Hepatocyte (in vitro differentiated cells): ENCODE measurements at regions not wholly inside any gene's neighbourhood (a gene's known extent, or its start where the extent isn't known, plus 50 kb on each side); places are given as distances from the start of the nearest gene placed in this dataset.
"Not testable (repeated sequence)": the region's sequence is repeated elsewhere in the genome, so short reads cannot be mapped to it uniquely, and the experiment has no call there.

Experiments
- DNase-seq: peaks from one replicate; pipeline ENCODE4 v3.0.0-alpha.2; 2016; ENCODE audit warnings: low spot score
- H2AFZ ChIP-seq: fragments of 200-600 bp; sonication (generic); 2 replicates; pipeline ENCODE4 v1.6.0; 2016; ENCODE audit warnings: antibody characterized with exemption, mild to moderate bottlenecking
- H3K27ac ChIP-seq: fragments of 200-600 bp; sonication (generic); 2 replicates; pipeline ENCODE4 v1.5.1; 2016; ENCODE audit warnings: mild to moderate bottlenecking
- H3K27me3 ChIP-seq: fragments of 200-600 bp; sonication (generic); 2 replicates; pipeline ENCODE4 v1.6.1; 2016
- H3K36me3 ChIP-seq: fragments of 200-600 bp; sonication (generic); replicated peaks from 2 replicates; pipeline ENCODE4 v1.5.1; 2016; ENCODE audit warnings: low read depth; ENCODE audit not compliant: insufficient read depth
- H3K4me1 ChIP-seq: fragments of 200-600 bp; sonication (generic); 2 replicates; pipeline ENCODE4 v1.5.1; 2016; ENCODE audit warnings: mild to moderate bottlenecking, moderate library complexity; ENCODE audit not compliant: insufficient read depth
- H3K4me2 ChIP-seq: fragments of 200-600 bp; sonication (generic); 2 replicates; pipeline ENCODE4 v1.6.0; 2016
- H3K4me3 ChIP-seq: fragments of 200-600 bp; sonication (generic); 2 replicates; pipeline ENCODE4 v1.5.1; 2016; ENCODE audit warnings: mild to moderate bottlenecking
- H3K79me2 ChIP-seq: fragments of 200-600 bp; sonication (generic); 2 replicates; pipeline ENCODE4 v1.6.0; 2017; ENCODE audit warnings: mild to moderate bottlenecking
- H3K9me2 ChIP-seq: fragments of 200-600 bp; sonication (generic); replicated peaks from 2 replicates; pipeline ENCODE4 v1.6.0; 2017; ENCODE audit warnings: mild to moderate bottlenecking; ENCODE audit not compliant: insufficient read depth
- H3K9me3 ChIP-seq: fragments of 200-600 bp; sonication (generic); 2 replicates; pipeline ENCODE4 v1.5.1; 2016; ENCODE audit warnings: low read depth, mild to moderate bottlenecking
- H4K20me1 ChIP-seq: fragments of 200-600 bp; sonication (generic); 2 replicates; pipeline ENCODE4 v1.6.0; 2016; ENCODE audit warnings: mild to moderate bottlenecking; ENCODE audit not compliant: insufficient read depth, poor library complexity, severe bottlenecking
- EZH2 ChIP-seq: fragments of 200-600 bp; sonication (generic); IDR thresholded peaks from 2 replicates; pipeline ENCODE4 v1.6.1; 2016; ENCODE audit warnings: antibody characterized with exemption, mild to moderate bottlenecking, borderline replicate concordance
- EZH2phosphoT487 ChIP-seq: fragments of 200-600 bp; sonication (generic); IDR thresholded peaks from one replicate; pipeline ENCODE4 v1.6.1; 2018; ENCODE audit warnings: antibody characterized with exemption, mild to moderate bottlenecking, low read depth, moderate library complexity; ENCODE audit not compliant: unreplicated experiment, severe bottlenecking
- whole genome bisulfite sequencing: methylation state at CpG from one replicate; pipeline ENCODE4 v1.1.6; 2016; ENCODE audit warnings: low lambda C conversion rate; ENCODE audit errors: missing lambda C conversion rate; 5-methylcytosine and 5-hydroxymethylcytosine counted together
- TF ChIP-seq, protein P1 (sequence below): fragments of 200-600 bp; sonication (generic); IDR thresholded peaks from 2 replicates; pipeline ENCODE4 v1.5.1; 2016; ENCODE audit warnings: antibody characterized with exemption, mild to moderate bottlenecking; ENCODE audit not compliant: poor library complexity

DNA sequence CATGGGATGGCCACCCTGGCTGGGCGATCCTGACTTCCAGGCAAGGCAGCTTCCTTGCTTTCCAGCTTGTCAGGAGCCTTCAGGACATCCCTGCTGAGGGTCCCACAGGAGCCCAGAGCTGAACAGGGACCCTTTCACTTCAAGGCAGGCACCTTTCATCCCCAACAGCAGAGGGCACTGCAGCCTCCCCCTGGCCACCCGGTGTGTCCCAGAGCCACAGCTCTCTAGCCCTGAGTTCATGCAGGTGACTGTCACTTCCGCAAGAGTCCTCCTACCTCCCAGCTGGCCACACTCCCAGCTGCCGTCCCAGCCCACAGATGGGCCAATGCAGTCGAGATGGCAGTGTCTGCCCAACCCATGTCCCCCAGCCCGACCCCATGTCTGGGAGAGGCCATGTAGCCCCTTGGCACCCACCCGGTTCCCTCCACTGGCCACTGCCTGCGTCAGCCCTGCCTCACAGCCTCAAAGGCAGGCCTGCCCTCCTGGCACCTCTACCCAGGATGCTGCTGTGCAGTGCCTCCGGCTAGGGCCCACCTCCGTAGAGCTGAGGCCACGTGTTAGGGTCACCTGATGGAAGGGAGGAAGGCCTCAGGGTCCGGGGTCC lies 248.3 kb downstream of the CCDC74A start:
- not testable (repeated sequence) for H3K27ac ChIP-seq, H3K4me3 ChIP-seq, H3K79me2 ChIP-seq, H3K9me2 ChIP-seq, H3K27me3 ChIP-seq, H3K4me2 ChIP-seq, H4K20me1 ChIP-seq, H3K36me3 ChIP-seq, DNase-seq, H2AFZ ChIP-seq, H3K9me3 ChIP-seq, H3K4me1 ChIP-seq
- 95% methylated on average over 7 of the region's 12 CpGs for WGBS

DNA sequence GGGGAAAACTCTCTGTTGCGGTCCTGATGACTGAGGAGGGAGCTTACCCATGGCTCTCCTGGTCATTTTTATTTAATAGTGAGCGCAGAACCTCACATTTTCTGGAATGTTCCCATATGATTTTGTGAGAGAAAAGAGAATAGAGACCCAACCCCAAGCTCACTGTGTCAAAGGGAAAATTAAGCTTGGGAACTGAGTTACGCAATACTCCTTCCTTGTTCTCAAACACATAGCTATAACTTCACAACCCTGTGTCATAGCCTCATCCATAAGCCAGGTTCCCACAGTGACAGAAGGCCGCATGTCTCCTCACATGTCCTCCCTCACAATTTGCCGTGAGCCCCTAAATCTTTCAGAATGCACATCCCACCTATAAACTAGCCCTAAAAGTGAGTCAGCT lies 252.8 kb downstream of the CCDC74A start:
- H3K4me1 ChIP-seq, H3K27me3 ChIP-seq, H4K20me1 ChIP-seq, H3K27ac ChIP-seq, H3K4me3 ChIP-seq, H3K36me3 ChIP-seq, H3K9me3 ChIP-seq, H3K79me2 ChIP-seq, H3K4me2 ChIP-seq, DNase-seq, H3K9me2 ChIP-seq, H2AFZ ChIP-seq: not testable (repeated sequence)
- 91% methylated on average over 5 of the region's 5 CpGs for WGBS

DNA sequence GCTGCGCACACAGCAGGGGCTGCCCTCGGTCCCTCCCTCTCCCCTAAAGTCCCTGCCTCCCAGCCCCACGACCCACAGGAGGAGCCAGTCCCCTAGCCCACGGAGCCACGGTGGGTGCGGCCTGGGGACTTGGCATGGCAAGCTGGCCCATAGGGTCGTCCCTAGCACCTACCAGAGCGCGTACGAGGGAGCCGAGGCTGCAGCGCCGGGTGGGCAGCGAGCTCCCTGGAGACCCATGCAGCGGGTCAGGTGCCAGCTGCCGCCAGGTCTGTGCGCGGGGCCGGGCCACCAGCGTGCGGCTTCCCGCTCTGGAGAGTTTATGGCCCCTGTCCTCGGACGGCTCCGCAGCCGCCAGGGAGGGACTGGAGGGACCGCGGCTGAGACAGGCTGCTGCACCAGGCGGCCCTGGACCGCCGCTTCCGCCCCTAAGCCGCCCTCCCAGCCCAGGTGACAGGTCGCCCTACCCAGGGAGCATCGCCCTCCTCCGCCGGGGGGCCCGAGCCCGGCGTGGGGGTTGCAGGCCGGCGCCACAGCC lies 273.6 kb downstream of the CCDC74A start:
- no peak overlapping the region for H3K27ac ChIP-seq
- no peak overlapping the region for H3K4me3 ChIP-seq
- H3K27me3 ChIP-seq, result no peaks in the 10 kb centered on the region
- no peaks in the 10 kb centered on the region for H3K4me1 ChIP-seq
- no peaks in the 10 kb centered on the region for H3K9me2 ChIP-seq
- no peaks in the 10 kb centered on the region for H4K20me1 ChIP-seq
- WGBS, result 85% methylated on average over 31 of the region's 42 CpGs
- H2AFZ ChIP-seq, result no peak overlapping the region
- peak overlapping the region; percentile 97 for H3K4me2 ChIP-seq
- no peaks in the 10 kb centered on the region for H3K79me2 ChIP-seq
- TF ChIP-seq, protein P1, sequence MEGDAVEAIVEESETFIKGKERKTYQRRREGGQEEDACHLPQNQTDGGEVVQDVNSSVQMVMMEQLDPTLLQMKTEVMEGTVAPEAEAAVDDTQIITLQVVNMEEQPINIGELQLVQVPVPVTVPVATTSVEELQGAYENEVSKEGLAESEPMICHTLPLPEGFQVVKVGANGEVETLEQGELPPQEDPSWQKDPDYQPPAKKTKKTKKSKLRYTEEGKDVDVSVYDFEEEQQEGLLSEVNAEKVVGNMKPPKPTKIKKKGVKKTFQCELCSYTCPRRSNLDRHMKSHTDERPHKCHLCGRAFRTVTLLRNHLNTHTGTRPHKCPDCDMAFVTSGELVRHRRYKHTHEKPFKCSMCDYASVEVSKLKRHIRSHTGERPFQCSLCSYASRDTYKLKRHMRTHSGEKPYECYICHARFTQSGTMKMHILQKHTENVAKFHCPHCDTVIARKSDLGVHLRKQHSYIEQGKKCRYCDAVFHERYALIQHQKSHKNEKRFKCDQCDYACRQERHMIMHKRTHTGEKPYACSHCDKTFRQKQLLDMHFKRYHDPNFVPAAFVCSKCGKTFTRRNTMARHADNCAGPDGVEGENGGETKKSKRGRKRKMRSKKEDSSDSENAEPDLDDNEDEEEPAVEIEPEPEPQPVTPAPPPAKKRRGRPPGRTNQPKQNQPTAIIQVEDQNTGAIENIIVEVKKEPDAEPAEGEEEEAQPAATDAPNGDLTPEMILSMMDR, result no peak
- no peak for TF ChIP-seq EZH2phosphoT487
- no peak for TF ChIP-seq EZH2
- no peaks in the 10 kb centered on the region for H3K36me3 ChIP-seq
- H3K9me3 ChIP-seq, result no peaks in the 10 kb centered on the region
- DNase-seq, result peak; percentile 6

DNA sequence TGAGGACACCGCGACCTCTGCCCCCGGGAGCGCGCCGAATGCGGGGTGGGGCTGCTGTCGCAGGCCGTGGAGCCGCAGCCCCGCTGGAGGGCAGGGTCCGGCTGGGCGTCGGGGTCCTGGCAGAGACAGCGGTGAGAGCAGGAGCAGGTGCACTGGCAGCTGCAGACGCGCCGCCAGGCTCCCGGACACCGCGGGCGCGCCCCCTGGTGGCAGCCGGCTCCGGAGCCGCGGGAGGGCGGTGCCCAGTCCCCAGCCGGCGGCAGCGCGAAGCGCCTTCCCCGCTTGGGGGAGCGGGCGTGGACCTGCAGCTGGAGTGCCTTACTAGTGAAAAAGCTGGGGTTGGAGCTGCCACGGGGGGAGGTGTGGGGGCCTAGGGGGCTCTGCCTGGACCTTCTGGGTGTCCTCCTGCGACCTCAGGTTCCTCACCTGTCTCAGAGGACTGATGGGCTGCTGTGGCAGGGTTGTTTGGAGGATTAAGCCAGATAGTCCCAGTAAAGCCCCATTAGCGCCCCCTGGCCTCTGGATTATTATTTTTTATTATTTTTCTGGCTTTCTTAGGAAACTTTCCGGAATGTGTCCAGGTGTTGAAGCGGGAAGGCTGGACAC lies 274.2 kb downstream of the CCDC74A start:
- WGBS, result 2% methylated on average over 40 of the region's 41 CpGs
- H4K20me1 ChIP-seq, H3K9me2 ChIP-seq, H3K79me2 ChIP-seq, H3K9me3 ChIP-seq, H3K27me3 ChIP-seq, H3K4me1 ChIP-seq, H3K36me3 ChIP-seq: not testable (repeated sequence)
- TF ChIP-seq, protein P1, result peak; percentile 62
- Histone ChIP-seq H2AFZ (peak overlapping the region; percentile 98), H3K4me2 (peak overlapping the region; percentile 97), H3K27ac (peak overlapping the region; percentile 61), H3K4me3 (peak overlapping the region; percentile 53)
- DNase-seq, result peak; percentile 80

DNA sequence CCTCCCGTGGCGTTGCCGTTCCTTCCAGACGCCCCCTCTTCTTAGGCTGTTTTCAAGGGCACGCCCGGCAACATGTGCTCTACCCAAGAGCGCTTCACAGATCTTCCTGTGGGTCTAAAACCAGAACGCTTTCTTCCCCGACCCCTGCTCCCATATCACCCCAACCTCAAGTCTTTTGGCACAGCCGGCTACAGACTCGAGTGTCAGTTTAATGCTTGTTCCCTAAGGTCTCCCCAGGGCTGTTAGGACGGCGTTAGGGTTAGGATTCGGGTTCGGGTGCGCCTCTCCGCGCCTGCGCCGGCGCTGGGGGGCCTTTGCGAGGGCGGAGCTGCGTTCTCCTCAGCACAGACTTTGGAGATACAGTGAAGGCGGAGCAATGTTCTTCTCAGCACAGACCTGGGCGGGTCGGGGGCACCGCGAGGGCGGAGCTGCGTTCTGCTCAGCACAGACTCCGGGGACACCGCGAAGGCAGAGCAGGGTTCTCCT lies 274.7 kb downstream of the CCDC74A start:
- H3K4me2 ChIP-seq, result peak overlapping the region; percentile 97
- DNase-seq, result peak; percentile 72
- not testable (repeated sequence) for H3K9me2 ChIP-seq, H3K36me3 ChIP-seq, H3K79me2 ChIP-seq, H3K9me3 ChIP-seq, H4K20me1 ChIP-seq, H3K27me3 ChIP-seq, H3K4me1 ChIP-seq
- H2AFZ ChIP-seq, result peak overlapping the region; percentile 98
- peak overlapping the region; percentile 53 for H3K4me3 ChIP-seq
- H3K27ac ChIP-seq, result peak overlapping the region; percentile 61
- under 1% methylated on average over 30 of the region's 34 CpGs for WGBS

DNA sequence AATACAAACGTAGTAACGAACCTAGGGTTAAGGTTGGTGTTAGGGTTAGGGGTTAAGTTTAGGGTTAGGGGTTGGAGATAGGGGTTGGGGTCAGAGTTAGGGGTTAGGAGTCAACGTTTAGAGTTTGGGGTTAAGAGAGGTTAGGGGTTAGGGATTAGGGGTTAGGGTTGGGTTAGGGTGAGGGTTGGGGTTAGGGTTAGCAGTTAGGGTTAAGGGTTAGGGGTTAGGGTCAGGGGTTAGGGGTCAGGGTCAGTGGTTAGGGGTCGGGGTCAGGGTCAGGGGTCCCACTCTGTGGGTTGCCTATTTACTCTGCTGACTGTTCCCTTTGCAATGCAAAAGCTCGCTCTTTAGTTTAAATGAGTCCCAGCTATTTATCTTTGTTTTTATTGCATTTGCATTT lies 275.5 kb downstream of the CCDC74A start:
- H3K4me2 ChIP-seq, result peak overlapping the region; percentile 97
- H4K20me1 ChIP-seq, DNase-seq, H3K27ac ChIP-seq, H3K27me3 ChIP-seq, H2AFZ ChIP-seq, H3K4me3 ChIP-seq, H3K4me1 ChIP-seq, H3K36me3 ChIP-seq, H3K79me2 ChIP-seq, H3K9me2 ChIP-seq, H3K9me3 ChIP-seq: not testable (repeated sequence)
- WGBS, result 70% methylated on average over 5 of the region's 5 CpGs

DNA sequence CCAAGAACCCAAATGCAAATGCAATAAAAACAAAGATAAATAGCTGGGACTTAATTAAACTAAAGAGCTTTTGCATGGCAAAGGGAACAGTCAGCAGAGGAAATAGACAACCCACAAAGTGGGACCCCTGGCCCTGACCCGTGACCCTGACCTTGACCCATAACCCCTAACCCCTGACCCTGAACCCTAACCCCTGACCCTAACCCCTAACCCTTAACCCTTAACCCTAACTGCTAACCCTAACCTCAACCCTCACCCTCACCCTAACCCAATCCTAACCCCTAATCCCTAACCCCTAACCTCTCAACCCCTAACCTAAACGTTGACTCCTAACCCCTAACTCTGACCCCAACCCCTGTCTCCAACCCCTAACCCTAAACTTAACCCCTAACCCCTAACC lies 284.9 kb downstream of the CCDC74A start:
- H3K9me2 ChIP-seq, H3K4me2 ChIP-seq, H2AFZ ChIP-seq, H3K27me3 ChIP-seq, H3K9me3 ChIP-seq, H3K36me3 ChIP-seq, H4K20me1 ChIP-seq, DNase-seq, H3K79me2 ChIP-seq, H3K4me3 ChIP-seq, H3K4me1 ChIP-seq, H3K27ac ChIP-seq: not testable (repeated sequence)
- 67% methylated on average over 2 of the region's 2 CpGs for WGBS
